ENCODE measurements at regions not wholly inside any gene's neighbourhood (a gene's known extent, or its start where the extent isn't known, plus 50 kb on each side); places are given as distances from the start of the nearest gene placed in this dataset.

GRCh38 chr18:7464245-7464966 is 102.7 kb upstream of the PTPRM start:
- TF ChIP-seq CTCF (IDR thresholded peaks at IDR 0.05; ENCODE audit: low read depth, low read length, poor library complexity, severe bottlenecking): no peak
- TF ChIP-seq EZH2phosphoT487 (IDR thresholded peaks at IDR 0.05; ENCODE audit: borderline replicate concordance, low read length): no peak
